Nucleus accumbens (tissue), 56 donors: ENCODE measurements at regions not wholly inside any gene's neighbourhood (a gene's known extent, or its start where the extent isn't known, plus 50 kb on each side); places are given as distances from the start of the nearest gene placed in this dataset.
"Not testable (repeated sequence)": the region's sequence is repeated elsewhere in the genome, so short reads cannot be mapped to it uniquely, and the experiment has no call there.

ENCODE experiments used
- DNase-seq, 56 donors: peaks; one replicate each; lab custom pipeline; 2025; lab: John Stamatoyannopoulos, UW

- DNase-seq, result peak in 1 of 56 donors; percentile 1
Observed at GRCh38 chr5:87122151-87122977, 145.3 kb upstream of the RASA1 start.

DNA sequence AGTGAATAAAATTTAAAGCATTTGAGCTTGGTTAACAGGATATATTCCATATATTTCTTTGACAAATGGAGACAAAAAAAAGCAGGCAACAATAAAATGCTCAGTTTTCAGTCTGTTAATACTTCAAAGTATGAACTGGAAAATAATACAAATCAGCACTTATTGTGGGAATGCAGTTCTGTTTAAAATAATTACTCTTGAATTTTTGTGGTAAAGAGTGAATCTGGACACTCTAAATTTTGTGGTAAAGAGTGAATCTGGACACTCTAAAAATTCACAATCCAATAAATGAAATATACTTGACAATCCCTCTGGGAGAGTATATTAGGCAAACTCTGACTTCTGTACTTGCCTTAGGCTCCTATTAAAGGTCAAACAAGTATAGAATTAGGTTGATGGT, 141.9 kb upstream of the RASA1 start:
- DNase-seq, result no peak

DNA sequence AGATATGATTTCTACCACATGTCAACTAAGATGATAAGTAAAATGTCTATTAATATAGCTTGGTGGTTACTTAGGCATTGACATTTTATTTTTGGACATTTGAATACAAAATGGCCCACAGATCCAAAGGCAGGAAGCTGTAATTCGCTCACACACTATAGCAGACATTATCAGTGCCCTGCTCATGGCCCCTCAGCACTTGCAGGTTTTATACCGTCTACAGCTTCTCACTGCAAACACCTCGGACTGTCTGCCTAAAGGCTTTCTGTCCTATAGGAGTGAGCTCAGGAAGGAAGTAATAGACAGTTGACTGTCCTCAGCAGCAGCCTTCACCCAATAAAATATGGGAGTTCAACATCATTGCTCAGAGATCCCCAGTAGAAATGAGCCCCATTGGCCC, 140.8 kb upstream of the RASA1 start:
- no peak for DNase-seq

- DNase-seq, result no peak
Observed at GRCh38 chr5:87127426-87127825, 140.3 kb upstream of the RASA1 start.

DNA sequence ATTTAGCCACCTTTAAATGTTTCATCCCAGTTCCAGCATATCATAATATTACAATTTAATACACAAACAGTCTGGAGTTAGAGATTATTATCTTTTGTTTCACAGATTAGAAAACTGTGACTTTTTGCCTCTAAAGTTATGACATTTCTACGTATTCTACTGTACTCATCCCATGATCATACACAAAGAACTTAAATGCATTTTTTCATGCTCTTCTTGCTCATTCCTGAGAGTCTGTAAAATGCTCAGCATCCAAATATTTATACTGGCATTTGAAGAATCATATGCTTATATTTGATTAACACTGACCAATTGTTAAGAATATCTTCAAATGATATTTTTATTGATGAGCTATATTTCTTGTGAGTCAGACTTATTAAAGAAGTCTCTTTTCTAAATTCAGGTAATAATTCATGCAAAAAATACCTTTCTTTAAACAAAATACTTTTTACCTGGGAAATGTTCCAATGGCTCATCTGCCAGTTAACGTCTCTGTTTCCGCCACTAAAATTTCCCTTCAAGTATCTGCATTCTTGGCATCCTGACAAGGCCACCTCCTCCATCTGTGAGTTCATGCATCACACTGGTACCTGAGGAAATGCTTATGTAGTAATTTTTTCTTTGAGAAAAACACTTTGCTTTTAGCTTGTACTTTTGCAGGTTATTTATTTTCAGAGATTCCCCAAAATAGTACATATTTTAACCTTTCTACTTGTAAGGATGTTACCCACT, 139.6 kb upstream of the RASA1 start:
- peak in 1 of 56 donors; percentile 7 for DNase-seq

- DNase-seq, result no peak
Observed at GRCh38 chr5:87129046-87129445, 138.6 kb upstream of the RASA1 start.

DNA sequence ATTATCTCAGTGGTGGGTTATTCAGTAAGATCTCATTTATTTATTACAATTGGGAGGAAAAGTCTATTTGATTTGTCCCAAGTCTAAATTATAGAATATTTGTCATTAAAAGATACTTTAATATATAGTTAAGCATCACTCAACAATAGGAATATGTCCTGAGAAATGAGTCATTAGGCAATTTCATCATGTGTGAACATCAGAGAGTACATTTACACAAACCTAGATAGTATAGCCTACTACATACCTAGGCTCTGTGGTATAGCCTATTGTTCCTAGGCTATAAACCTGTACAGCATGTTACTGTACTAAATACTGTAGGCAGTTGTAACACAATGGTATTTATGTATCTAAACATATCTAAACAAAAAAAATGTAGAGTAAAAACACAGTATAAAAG, 135.0 kb upstream of the RASA1 start:
- DNase-seq, result no peak

DNA sequence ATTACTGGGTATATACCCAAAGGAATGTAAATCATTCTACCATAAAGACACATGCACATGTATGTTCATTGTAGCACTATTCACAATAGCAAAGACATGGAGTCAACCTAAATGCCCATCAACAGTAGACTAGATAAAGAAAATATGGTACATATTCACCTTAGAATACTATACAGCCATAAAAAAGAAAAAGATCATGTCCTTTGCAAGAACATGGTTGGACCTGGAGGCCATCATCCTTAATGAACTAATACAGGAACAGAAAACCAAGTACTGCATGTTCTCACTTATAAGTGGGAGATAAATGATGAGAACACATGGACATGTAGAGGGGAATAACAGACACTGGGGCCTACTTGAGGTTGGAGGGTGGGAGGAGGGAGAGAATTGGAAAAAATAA, 133.2 kb upstream of the RASA1 start:
- DNase-seq, result not testable (repeated sequence)

- no peak for DNase-seq
Observed at GRCh38 chr5:87136096-87136495, 131.6 kb upstream of the RASA1 start.

DNA sequence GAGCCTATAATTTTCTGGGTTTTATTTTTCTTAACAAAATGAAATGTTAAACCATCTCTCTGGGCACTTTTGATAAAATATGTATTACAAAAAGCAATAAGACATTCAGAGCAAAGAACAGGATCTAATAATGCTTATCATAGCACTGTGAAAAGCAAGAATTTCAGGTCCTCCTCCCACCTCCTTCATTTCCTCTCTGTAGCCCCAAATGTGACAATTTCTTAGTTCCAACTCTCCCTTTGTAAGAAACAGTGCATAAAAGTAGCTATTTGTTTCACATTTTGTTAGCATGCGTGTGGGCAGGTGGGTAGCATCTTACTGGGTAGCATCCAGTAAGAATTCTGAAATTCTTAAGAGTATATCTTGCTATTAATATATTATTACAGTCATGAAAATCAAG, 130.9 kb upstream of the RASA1 start:
- no peak for DNase-seq

- peak in 3 of 56 donors; percentile 5 to 14 (median 10) for DNase-seq
Observed at GRCh38 chr5:87137283-87137682, 130.4 kb upstream of the RASA1 start.

GRCh38 chr5:87138091-87138805, 129.4 kb upstream of the RASA1 start:
- no peak for DNase-seq

DNA sequence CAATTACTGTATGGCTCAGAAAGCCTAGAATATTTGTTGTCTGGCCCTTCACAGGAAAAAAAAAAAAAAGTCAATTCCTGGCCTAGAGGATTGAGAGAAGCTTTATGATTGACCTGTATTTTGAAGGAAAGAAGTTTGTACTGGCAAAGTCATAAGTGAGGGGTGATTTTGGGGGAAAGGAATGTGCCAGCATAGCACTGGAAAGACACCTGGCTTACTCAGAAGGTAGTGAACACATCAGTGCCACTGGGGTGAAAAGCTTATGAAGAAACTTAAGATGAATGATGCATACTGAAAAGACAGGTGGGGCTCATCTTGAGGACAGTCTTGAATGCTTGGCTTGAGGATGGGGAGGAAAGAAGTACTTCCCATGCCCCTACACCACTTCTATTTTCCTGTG, 127.9 kb upstream of the RASA1 start:
- DNase-seq, result no peak

DNA sequence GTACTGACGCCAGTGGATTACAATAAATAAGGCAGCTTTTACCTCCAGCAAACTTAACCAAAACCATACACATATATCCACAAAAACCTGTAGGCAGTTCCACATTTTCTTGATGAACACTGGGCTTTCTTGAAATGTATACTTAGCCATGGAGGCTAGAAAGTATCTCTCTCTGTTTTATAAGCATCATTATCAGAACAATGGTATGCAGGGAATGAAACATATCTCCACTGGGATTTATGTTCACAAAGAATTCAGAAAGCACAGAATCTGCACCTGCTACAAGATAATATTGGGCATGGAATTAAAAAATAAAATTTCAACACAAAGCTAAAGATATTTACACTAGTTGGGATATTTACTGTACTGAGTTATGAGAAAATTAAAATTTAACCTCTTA, 126.1 kb upstream of the RASA1 start:
- no peak for DNase-seq

GRCh38 chr5:87145853-87146252, 121.8 kb upstream of the RASA1 start:
- DNase-seq, result not testable (repeated sequence)

- DNase-seq, result no peak
Observed at GRCh38 chr5:87147441-87147840, 120.2 kb upstream of the RASA1 start.

DNA sequence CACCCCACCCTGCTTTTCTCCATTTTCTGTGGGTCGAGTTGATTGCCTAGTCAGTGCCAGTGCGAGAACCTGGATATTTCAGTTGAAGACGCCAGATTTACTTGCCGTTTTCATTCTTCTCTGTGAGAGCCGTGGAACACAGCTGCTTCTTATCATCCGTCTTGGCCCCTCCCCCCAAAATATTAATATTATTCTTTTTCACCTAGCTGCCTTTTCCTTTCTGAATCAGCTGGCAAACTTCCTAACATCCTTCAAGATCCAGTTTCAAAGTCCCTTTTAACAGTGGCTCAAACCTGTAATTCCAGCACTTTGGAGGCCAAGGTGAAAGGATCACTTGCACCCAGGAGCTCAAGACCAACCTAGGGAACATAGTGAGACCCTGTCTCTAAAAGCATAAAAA, 117.1 kb upstream of the RASA1 start:
- DNase-seq, result no peak

DNA sequence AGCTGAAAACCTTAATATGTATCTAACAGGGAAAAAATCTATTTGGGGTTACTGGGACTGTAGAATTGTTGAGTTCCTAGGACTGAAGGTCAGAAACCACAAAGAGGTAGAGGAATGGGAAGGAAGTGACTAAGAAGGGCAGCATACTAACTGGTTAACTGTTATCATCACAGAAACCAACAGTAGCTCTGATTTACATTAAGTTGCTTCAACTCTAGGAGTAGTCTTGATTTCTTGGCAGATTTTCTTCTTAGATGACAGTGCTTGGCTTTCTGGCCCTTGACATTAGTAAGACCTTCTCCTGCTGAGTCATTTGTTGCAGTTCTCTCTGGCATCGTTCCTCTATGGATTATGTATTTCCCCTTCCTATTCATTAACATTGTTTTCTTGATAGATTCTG, 116.1 kb upstream of the RASA1 start:
- no peak for DNase-seq

DNA sequence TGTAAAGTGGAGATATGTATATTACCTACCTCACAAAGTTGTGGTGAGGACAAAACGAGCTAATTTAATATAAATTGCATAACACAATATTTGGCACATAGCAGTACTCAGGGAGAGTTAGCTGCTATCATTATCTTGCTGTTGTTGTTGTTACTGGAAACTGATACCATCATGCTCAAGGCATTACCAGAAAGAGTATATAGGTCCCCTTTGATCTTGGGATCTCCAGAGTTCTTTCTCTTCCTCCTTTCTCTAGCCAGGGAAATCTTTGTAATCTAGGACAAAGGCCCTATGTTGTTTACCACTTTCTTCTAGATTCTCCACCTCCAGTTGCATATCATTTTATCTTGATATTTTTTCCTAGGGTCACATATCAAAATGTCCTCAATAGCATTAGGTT, 114.8 kb upstream of the RASA1 start:
- DNase-seq, result no peak

- no peak for DNase-seq
Observed at GRCh38 chr5:87154191-87154590, 113.5 kb upstream of the RASA1 start.

GRCh38 chr5:87155106-87155505, 112.6 kb upstream of the RASA1 start:
- DNase-seq, result no peak
